ENCODE measurements at regions not wholly inside any gene's neighbourhood (a gene's known extent, or its start where the extent isn't known, plus 50 kb on each side); places are given as distances from the start of the nearest gene placed in this dataset.
"Not testable (repeated sequence)": the region's sequence is repeated elsewhere in the genome, so short reads cannot be mapped to it uniquely, and the experiment has no call there.

- DNase-seq (ENCODE audit: low read depth): no peak
These were observed 68.7 kb upstream of the GOLGA8B start for GRCh38 chr15:34651997-34652725.

GRCh38 chr15:34650177-34650576 lies 66.7 kb upstream of the GOLGA8B start:
- peak; percentile 57 for DNase-seq (ENCODE audit: low read depth)

- no peak for DNase-seq (ENCODE audit: low read depth)
These were observed 64.8 kb upstream of the GOLGA8B start for GRCh38 chr15:34648294-34648631.

- DNase-seq (ENCODE audit: low read depth): no peak
These were observed 64.3 kb upstream of the GOLGA8B start for GRCh38 chr15:34647569-34648293.

- DNase-seq (ENCODE audit: low read depth): no peak
These were observed 63.5 kb upstream of the GOLGA8B start for GRCh38 chr15:34646918-34647317.

GRCh38 chr15:34644851-34645250 lies 61.4 kb upstream of the GOLGA8B start:
- no peak for DNase-seq (ENCODE audit: low read depth)

- DNase-seq (ENCODE audit: low read depth): peak; percentile 94
These were observed 60.6 kb upstream of the GOLGA8B start for GRCh38 chr15:34644061-34644460.

- no peak for DNase-seq (ENCODE audit: low read depth)
These were observed 58.8 kb upstream of the GOLGA8B start for GRCh38 chr15:34642247-34642646.

- DNase-seq (ENCODE audit: low read depth): no peak
These were observed 57.2 kb upstream of the GOLGA8B start for GRCh38 chr15:34640661-34641060.

GRCh38 chr15:34637305-34637704 lies 53.9 kb upstream of the GOLGA8B start:
- DNase-seq (ENCODE audit: low read depth): no peak

- not testable (repeated sequence) for DNase-seq (ENCODE audit: low read depth)
These were observed 50.2 kb upstream of the GOLGA8B start for GRCh38 chr15:34633602-34634001.

Data from amniotic epithelial cell (primary cell).